SKM-1 (cell line): ENCODE measurements at regions not wholly inside any gene's neighbourhood (a gene's known extent, or its start where the extent isn't known, plus 50 kb on each side); places are given as distances from the start of the nearest gene placed in this dataset.
"Not testable (repeated sequence)": the region's sequence is repeated elsewhere in the genome, so short reads cannot be mapped to it uniquely, and the experiment has no call there.

Experiments
- DNase-seq: peaks from one replicate; lab custom pipeline; 2025; ENCODE audit not compliant: unreplicated experiment; lab: John Stamatoyannopoulos, UW

DNA sequence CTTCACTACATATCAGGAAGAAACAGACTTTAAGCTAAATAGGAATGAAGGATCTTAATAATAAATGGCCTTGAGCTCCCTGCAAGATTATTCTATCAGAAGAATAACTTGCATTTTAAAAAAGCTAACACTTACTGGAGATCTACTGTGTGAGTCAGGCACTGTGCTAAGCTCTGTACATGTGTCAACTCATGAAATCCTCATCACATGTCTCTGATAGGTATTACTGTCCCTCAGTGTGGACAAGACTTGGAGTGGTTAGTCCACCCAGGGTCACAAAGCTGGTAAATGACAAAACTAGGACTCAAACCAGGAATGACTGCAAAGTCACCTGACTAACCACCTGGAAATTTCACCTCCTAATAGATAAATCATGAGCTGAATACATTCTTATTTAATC is 57.1 kb upstream of the KCTD7 start:
- DNase-seq: no peak

DNA sequence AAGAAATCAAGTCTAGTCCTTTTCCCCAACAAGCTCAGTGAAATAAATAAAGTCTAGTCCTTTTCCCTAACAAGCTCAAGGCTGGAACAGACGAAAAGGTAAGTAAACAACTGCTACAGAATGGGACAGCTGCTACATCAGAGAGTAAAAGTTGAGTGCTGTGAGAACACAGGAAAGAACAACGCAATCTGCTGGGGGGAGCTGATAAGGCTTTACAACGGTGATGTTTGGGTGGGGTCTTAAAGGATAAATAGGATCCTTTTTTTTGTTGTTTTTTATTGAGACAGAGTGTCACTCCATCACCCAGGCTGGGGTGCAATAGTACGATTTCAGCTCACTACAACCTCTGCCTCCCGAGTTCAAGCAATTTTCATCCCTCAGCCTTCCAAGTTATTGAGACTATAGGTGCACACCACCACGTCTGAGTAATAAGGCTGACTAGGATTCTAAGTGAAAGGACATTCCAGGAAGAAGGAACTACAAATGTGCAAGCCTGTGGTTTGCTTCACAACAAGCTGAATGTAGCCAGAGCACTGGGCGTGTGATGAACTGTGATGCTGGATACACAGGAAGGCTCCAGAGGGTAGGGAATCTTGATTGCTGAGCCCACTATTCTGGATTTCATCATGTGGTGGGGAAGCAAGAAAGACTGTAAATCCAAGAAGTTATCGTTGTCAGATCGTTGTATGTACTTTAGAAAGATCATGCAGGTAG is 54.7 kb upstream of the KCTD7 start:
- not testable (repeated sequence) for DNase-seq

DNA sequence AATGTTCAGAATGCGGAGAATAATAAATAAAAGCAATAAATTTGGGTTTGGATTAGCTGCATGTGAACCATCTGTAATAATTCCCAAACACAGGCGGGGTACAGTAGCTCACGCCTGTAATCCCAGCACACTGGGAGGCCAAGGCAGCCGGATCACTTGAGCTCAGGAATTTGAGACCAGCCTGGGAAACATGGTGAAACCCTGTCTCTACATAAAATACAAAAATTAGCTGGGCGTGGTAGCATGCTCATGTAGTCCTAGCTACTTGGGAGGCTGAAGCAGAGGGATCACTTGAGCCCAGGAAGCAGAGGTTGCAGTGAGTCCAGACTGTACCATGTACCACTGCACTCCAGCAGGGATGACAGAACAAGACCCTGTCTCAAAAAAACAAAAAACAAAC is 53.9 kb upstream of the KCTD7 start:
- not testable (repeated sequence) for DNase-seq

DNA sequence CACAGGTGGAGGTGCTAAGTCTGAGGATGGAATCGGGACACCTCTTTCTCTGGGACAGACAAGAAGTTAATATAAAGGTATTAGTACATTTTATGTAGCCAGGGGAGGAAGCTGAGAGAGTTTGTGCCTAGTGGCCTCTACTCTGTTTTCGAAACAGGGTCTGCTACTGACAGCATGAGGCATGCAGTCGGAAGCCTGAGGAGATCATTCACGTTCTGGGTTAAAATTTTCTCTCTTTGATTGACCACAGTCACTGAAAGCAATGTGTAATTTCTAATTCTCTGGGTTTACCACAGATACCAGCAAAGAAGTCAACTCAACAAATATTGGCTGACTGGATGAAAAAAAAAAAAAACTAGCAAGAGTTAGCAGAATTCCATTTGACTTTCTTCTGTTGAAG is 53.3 kb upstream of the KCTD7 start:
- no peak for DNase-seq

DNA sequence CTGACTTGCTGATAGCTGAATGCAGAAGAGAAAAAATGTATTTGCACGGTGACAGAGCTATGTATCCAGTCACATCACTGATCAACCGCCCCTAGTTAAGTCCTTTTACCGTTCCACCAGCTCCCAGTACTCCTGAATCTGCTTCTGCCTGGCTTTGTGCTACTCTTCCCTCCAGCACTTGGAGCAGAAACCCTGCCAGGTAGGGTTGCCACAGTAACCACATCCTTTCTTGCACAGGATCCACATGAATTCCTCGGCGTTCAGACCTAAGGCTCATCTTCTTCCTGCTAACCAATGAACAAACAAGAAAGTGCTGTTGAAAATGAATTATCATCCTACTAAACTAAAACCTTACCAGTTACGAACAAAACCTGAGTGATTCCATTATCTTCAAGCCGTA is 52.0 kb upstream of the KCTD7 start:
- no peak for DNase-seq
